ENCODE measurements at regions not wholly inside any gene's neighbourhood (a gene's known extent, or its start where the extent isn't known, plus 50 kb on each side); places are given as distances from the start of the nearest gene placed in this dataset.

GRCh38 chr14:71410578-71411284 lies 503.5 kb downstream of the PCNX1 start:
- TF ChIP-seq CTCF (IDR thresholded peaks at IDR 0.05) (no peak), POLR2A (IDR thresholded peaks at IDR 0.05) (no peak), EP300 (IDR thresholded peaks at IDR 0.05; ENCODE audit: low read depth) (no peak), POLR2AphosphoS5 (IDR thresholded peaks at IDR 0.05) (no peak)

All from transverse colon (tissue), 4 donors.